H9 (cell line): ENCODE measurements at regions not wholly inside any gene's neighbourhood (a gene's known extent, or its start where the extent isn't known, plus 50 kb on each side); places are given as distances from the start of the nearest gene placed in this dataset.
A peak's percentile ranks its signal among the peaks of the same experiment; 100 is the strongest.

Experiments used
- DNase-seq: peaks from one replicate; pipeline ENCODE4 v3.0.0-alpha.2; 2017
- H2AFZ ChIP-seq: one replicate; pipeline ENCODE4 v1.6.1; 2013; ENCODE audit warnings: mild to moderate bottlenecking, low read length, control low read depth, moderate library complexity
- H2AK5ac ChIP-seq: 2 replicates; pipeline ENCODE4 v1.6.1; 2013; ENCODE audit warnings: low read length, control low read depth, mixed read lengths; ENCODE audit not compliant: insufficient read length
- H2BK120ac ChIP-seq: one replicate; pipeline ENCODE4 v1.6.1; 2013; ENCODE audit warnings: low read depth, mild to moderate bottlenecking, low read length, control low read depth, inconsistent platforms; ENCODE audit not compliant: poor library complexity, severe bottlenecking
- H2BK12ac ChIP-seq: 2 replicates; pipeline ENCODE4 v1.6.1; 2013; ENCODE audit warnings: low read length, control low read depth, mixed read lengths, low read depth; ENCODE audit not compliant: insufficient read length
- H2BK15ac ChIP-seq: 2 replicates; pipeline ENCODE4 v1.6.1; 2013; ENCODE audit warnings: low read depth, low read length, control low read depth
- H2BK20ac ChIP-seq: one replicate; pipeline ENCODE4 v1.6.1; 2013; ENCODE audit warnings: low read depth, mild to moderate bottlenecking, low read length, control low read depth, inconsistent platforms; ENCODE audit not compliant: poor library complexity, severe bottlenecking
- H2BK5ac ChIP-seq: 2 replicates; pipeline ENCODE4 v1.6.1; 2013; ENCODE audit warnings: low read length, control low read depth, mixed read lengths; ENCODE audit not compliant: insufficient read length
- H3K14ac ChIP-seq: 2 replicates; pipeline ENCODE4 v1.6.1; 2013; ENCODE audit warnings: low read length, control low read depth; ENCODE audit not compliant: insufficient read depth
- H3K18ac ChIP-seq: 2 replicates; pipeline ENCODE4 v1.6.1; 2013; ENCODE audit warnings: low read depth, mild to moderate bottlenecking, mixed read lengths, low read length, control low read depth; ENCODE audit not compliant: insufficient read length
- H3K23ac ChIP-seq: 2 replicates; pipeline ENCODE4 v1.6.1; 2013; ENCODE audit warnings: low read length, control low read depth, mixed read lengths, low read depth; ENCODE audit not compliant: insufficient read length
- H3K23me2 ChIP-seq: 2 replicates; pipeline ENCODE4 v1.6.1; 2013; ENCODE audit warnings: low read depth, mild to moderate bottlenecking, mixed read lengths, low read length, control low read depth; ENCODE audit not compliant: insufficient read length, poor library complexity, severe bottlenecking
- H3K27ac ChIP-seq: 2 replicates; pipeline ENCODE4 v1.5.1; 2013; ENCODE audit warnings: low read length, control low read depth, mixed read lengths, low read depth; ENCODE audit not compliant: insufficient read length
- H3K27me3 ChIP-seq: 2 replicates; pipeline ENCODE4 v1.6.1; 2013; ENCODE audit warnings: low read length, control low read depth, inconsistent platforms; ENCODE audit not compliant: insufficient read depth
- H3K4ac ChIP-seq: 2 replicates; pipeline ENCODE4 v1.6.1; 2013; ENCODE audit warnings: low read depth, mild to moderate bottlenecking, control low read depth, inconsistent platforms, low read length, moderate library complexity
- H3K4me1 ChIP-seq: 2 replicates; pipeline ENCODE4 v1.6.1; 2013; ENCODE audit warnings: low read length, control low read depth, inconsistent platforms; ENCODE audit not compliant: insufficient read depth
- H3K4me2 ChIP-seq: 2 replicates; pipeline ENCODE4 v1.6.1; 2013; ENCODE audit warnings: low read length, control low read depth, mixed read lengths; ENCODE audit not compliant: insufficient read length, insufficient read depth
- H3K56ac ChIP-seq: 2 replicates; pipeline ENCODE4 v1.6.1; 2013; ENCODE audit warnings: low read depth, mild to moderate bottlenecking, mixed read lengths, low read length, control low read depth; ENCODE audit not compliant: insufficient read length
- H3K79me1 ChIP-seq: 2 replicates; pipeline ENCODE4 v1.6.1; 2013; ENCODE audit warnings: low read depth, mild to moderate bottlenecking, moderate library complexity, low read length, control low read depth, inconsistent platforms; ENCODE audit not compliant: insufficient read depth, poor library complexity, severe bottlenecking
- H3K79me2 ChIP-seq: 2 replicates; pipeline ENCODE4 v1.6.1; 2013; ENCODE audit warnings: low read length, control low read depth, inconsistent platforms; ENCODE audit not compliant: insufficient read depth
- H3K9ac ChIP-seq: 2 replicates; pipeline ENCODE4 v1.6.1; 2013; ENCODE audit warnings: low read length, control low read depth, mixed read lengths; ENCODE audit not compliant: insufficient read length; ENCODE audit errors: extremely low read depth
- H3K9me3 ChIP-seq: one replicate; pipeline ENCODE4 v1.6.1; 2013; ENCODE audit warnings: low read depth, low read length, inconsistent platforms; ENCODE audit not compliant: control insufficient read depth
- H3T11ph ChIP-seq: one replicate; pipeline ENCODE4 v1.6.1; 2013; ENCODE audit warnings: mild to moderate bottlenecking, low read length, control low read depth, inconsistent platforms
- H4K20me1 ChIP-seq: one replicate; pipeline ENCODE4 v1.6.1; 2013; ENCODE audit not compliant: control insufficient read depth, insufficient read length, insufficient read depth
- H4K5ac ChIP-seq: 2 replicates; pipeline ENCODE4 v1.6.1; 2013; ENCODE audit warnings: low read depth, mild to moderate bottlenecking, mixed read lengths, low read length, control low read depth; ENCODE audit not compliant: insufficient read length
- H4K8ac ChIP-seq: replicated peaks from 2 replicates; pipeline ENCODE4 v1.6.1; 2013; ENCODE audit warnings: low read length, control low read depth, mixed read lengths, low read depth; ENCODE audit not compliant: insufficient read length
- H4K91ac ChIP-seq: 2 replicates; pipeline ENCODE4 v1.6.1; 2013; ENCODE audit warnings: low read depth, mild to moderate bottlenecking, moderate library complexity, mixed read lengths, low read length, control low read depth; ENCODE audit not compliant: insufficient read length
- H3K27ac Mint-ChIP-seq, 3 experiments: 2 replicates in 2 of 3; 3 replicates in 1 of 3; pipeline ENCODE4 v1.8.0; 2020 to 2021; ENCODE audit warnings: mixed read lengths in 3 of 3, mild to moderate bottlenecking in 1 of 3, moderate library complexity in 1 of 3
- H3K27me3 Mint-ChIP-seq: 2 replicates; pipeline ENCODE4 v1.8.0; 2021; ENCODE audit warnings: low read depth, mild to moderate bottlenecking, moderate library complexity, mixed read lengths
- H3K36me3 Mint-ChIP-seq, 3 experiments: 2 replicates in 2 of 3; 3 replicates in 1 of 3; pipeline ENCODE4 v1.8.0; 2020 to 2021; ENCODE audit warnings: low read depth in 3 of 3, mixed read lengths in 3 of 3; ENCODE audit not compliant: insufficient read depth in 1 of 3
- H3K4me1 Mint-ChIP-seq, 2 experiments: 2 replicates each; pipeline ENCODE4 v1.8.0; 2020; ENCODE audit warnings: mixed read lengths in 2 of 2
- H3K4me3 Mint-ChIP-seq, 2 experiments: 2 replicates in 1 of 2; 3 replicates in 1 of 2; pipeline ENCODE4 v1.8.0; 2020 to 2021; ENCODE audit warnings: mild to moderate bottlenecking in 2 of 2, mixed read lengths in 2 of 2, moderate library complexity in 1 of 2
- H3K9me3 Mint-ChIP-seq, 2 experiments: 2 replicates in 1 of 2; 3 replicates in 1 of 2; pipeline ENCODE4 v1.8.0; 2020; ENCODE audit warnings: mild to moderate bottlenecking in 2 of 2, mixed read lengths in 2 of 2, moderate library complexity in 1 of 2
- WGBS: extraction: QIAGEN DNeasy Blood & Tissue Kit; methylation state at CpG from one replicate; pipeline ENCODE4 v1.1.7; 2013; ENCODE audit warnings: missing lambda C conversion rate, low lambda C conversion rate, mixed read lengths; ENCODE audit not compliant: insufficient read length; ENCODE audit errors: extremely low coverage; 5-methylcytosine and 5-hydroxymethylcytosine counted together
- TF ChIP-seq, protein P1 (sequence below): fragments of 200-600 bp; sonication (generic); conservative IDR thresholded peaks from 3 replicates; pipeline ENCODE4 v1.8.0; 2021; ENCODE audit warnings: antibody characterized with exemption, mild to moderate bottlenecking

DNA sequence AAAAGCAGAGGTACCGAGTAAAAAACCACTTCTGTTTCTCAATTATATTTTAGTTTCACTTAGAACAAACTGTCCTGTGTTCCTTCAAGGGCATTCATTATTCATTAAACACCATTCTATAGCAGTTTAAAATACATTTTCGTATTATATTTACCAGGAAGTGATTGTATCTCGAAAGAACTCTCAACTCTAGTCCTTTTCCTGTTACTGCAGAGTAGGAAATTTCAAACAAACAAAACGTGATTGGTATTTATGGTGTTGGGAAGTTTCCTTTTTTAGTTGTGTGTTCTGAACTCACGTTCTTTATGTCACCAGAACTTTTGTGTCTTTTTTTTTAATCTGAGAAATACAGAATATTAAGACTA, 139.5 kb upstream of the BTBD3 start:
- H2BK20ac ChIP-seq = no peak overlapping the region
- TF ChIP-seq, protein P1, sequence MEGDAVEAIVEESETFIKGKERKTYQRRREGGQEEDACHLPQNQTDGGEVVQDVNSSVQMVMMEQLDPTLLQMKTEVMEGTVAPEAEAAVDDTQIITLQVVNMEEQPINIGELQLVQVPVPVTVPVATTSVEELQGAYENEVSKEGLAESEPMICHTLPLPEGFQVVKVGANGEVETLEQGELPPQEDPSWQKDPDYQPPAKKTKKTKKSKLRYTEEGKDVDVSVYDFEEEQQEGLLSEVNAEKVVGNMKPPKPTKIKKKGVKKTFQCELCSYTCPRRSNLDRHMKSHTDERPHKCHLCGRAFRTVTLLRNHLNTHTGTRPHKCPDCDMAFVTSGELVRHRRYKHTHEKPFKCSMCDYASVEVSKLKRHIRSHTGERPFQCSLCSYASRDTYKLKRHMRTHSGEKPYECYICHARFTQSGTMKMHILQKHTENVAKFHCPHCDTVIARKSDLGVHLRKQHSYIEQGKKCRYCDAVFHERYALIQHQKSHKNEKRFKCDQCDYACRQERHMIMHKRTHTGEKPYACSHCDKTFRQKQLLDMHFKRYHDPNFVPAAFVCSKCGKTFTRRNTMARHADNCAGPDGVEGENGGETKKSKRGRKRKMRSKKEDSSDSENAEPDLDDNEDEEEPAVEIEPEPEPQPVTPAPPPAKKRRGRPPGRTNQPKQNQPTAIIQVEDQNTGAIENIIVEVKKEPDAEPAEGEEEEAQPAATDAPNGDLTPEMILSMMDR = no peak
- no peak overlapping the region for H3K56ac ChIP-seq
- peaks cover 28 to 29% of the 10 kb centered on the region in 2 experiments for H3K4me1 Mint-ChIP-seq
- H3K27ac ChIP-seq = no peak overlapping the region
- no peak overlapping the region for H2AK5ac ChIP-seq
- H2BK5ac ChIP-seq = no peak overlapping the region
- H3K4me3 Mint-ChIP-seq = no peak overlapping the region
- no peak overlapping the region for H3K4ac ChIP-seq
- H3K9ac ChIP-seq = no peak overlapping the region
- no peak overlapping the region for H2AFZ ChIP-seq
- peak overlapping the region; percentile 68 for H3K4me2 ChIP-seq
- H3K23ac ChIP-seq = no peak overlapping the region
- no peaks in the 10 kb centered on the region for H3K9me3 ChIP-seq
- no peaks in the 10 kb centered on the region for H3K23me2 ChIP-seq
- H3K79me1 ChIP-seq = no peaks in the 10 kb centered on the region
- H2BK120ac ChIP-seq = no peak overlapping the region
- H4K5ac ChIP-seq = no peak overlapping the region
- no peaks in the 10 kb centered on the region; the same call in 1 of the 2 replicates for H3K27me3 Mint-ChIP-seq
- H3K79me2 ChIP-seq = no peaks in the 10 kb centered on the region
- no peaks in the 10 kb centered on the region for H3K36me3 Mint-ChIP-seq
- H4K8ac ChIP-seq = no peak overlapping the region
- no peak overlapping the region for H3T11ph ChIP-seq
- H3K4me1 ChIP-seq = peaks cover 4% of the 10 kb centered on the region; the same call in 1 of the 2 replicates
- WGBS = no CpG with 5 or more reads among the region's 5 CpGs
- H4K91ac ChIP-seq = no peak overlapping the region
- H3K14ac ChIP-seq = no peak overlapping the region
- no peaks in the 10 kb centered on the region for H4K20me1 ChIP-seq
- H3K27ac Mint-ChIP-seq = no peak overlapping the region
- H2BK15ac ChIP-seq = no peak overlapping the region
- H3K9me3 Mint-ChIP-seq = no peaks in the 10 kb centered on the region; a peak in 1 of 5 replicates
- no peak overlapping the region for H2BK12ac ChIP-seq
- no peak overlapping the region for H3K18ac ChIP-seq
- DNase-seq = no peak
- H3K27me3 ChIP-seq = no peaks in the 10 kb centered on the region
